H4 (cell line): ENCODE measurements at regions not wholly inside any gene's neighbourhood (a gene's known extent, or its start where the extent isn't known, plus 50 kb on each side); places are given as distances from the start of the nearest gene placed in this dataset.

Experiments
- DNase-seq: peaks from one replicate; pipeline ENCODE4 v3.0.0-alpha.2; 2015; ENCODE audit warnings: low spot score

GRCh38 chr4:41389356-41389755 is 132.6 kb downstream of the UCHL1 start:
- no peak for DNase-seq

- DNase-seq: no peak
Measured at GRCh38 chr4:41390661-41391060, 133.9 kb downstream of the UCHL1 start.

GRCh38 chr4:41391271-41391670 is 134.5 kb downstream of the UCHL1 start:
- no peak for DNase-seq

GRCh38 chr4:41394481-41394894 is 137.8 kb downstream of the UCHL1 start:
- DNase-seq: no peak

GRCh38 chr4:41396214-41396613 is 139.5 kb downstream of the UCHL1 start:
- no peak for DNase-seq

- DNase-seq: no peak
Measured at GRCh38 chr4:41396869-41397268, 140.1 kb downstream of the UCHL1 start.

GRCh38 chr4:41399231-41399630 is 138.7 kb upstream of the LIMCH1 start:
- no peak for DNase-seq

- no peak for DNase-seq
Measured at GRCh38 chr4:41400296-41400695, 137.7 kb upstream of the LIMCH1 start.

- no peak for DNase-seq
Measured at GRCh38 chr4:41405464-41406112, 132.4 kb upstream of the LIMCH1 start.

GRCh38 chr4:41406113-41406516 is 131.8 kb upstream of the LIMCH1 start:
- no peak for DNase-seq

GRCh38 chr4:41408150-41408549 is 129.8 kb upstream of the LIMCH1 start:
- DNase-seq: no peak

- no peak for DNase-seq
Measured at GRCh38 chr4:41408859-41409593, 128.9 kb upstream of the LIMCH1 start.

- DNase-seq: no peak
Measured at GRCh38 chr4:41409594-41409895, 128.4 kb upstream of the LIMCH1 start.

- peak; percentile 27 for DNase-seq
Measured at GRCh38 chr4:41410049-41410448, 127.9 kb upstream of the LIMCH1 start.

GRCh38 chr4:41413670-41414411 is 124.1 kb upstream of the LIMCH1 start:
- peak; percentile 66 for DNase-seq

- no peak for DNase-seq
Measured at GRCh38 chr4:41414412-41414779, 123.6 kb upstream of the LIMCH1 start.

GRCh38 chr4:41418444-41418843 is 119.5 kb upstream of the LIMCH1 start:
- DNase-seq: peak; percentile 76

GRCh38 chr4:41420541-41420940 is 117.4 kb upstream of the LIMCH1 start:
- DNase-seq: no peak

- no peak for DNase-seq
Measured at GRCh38 chr4:41423117-41423516, 114.8 kb upstream of the LIMCH1 start.

- no peak for DNase-seq
Measured at GRCh38 chr4:41424522-41424921, 113.4 kb upstream of the LIMCH1 start.

GRCh38 chr4:41425650-41426049 is 112.3 kb upstream of the LIMCH1 start:
- no peak for DNase-seq

GRCh38 chr4:41426539-41426938 is 111.4 kb upstream of the LIMCH1 start:
- peak; percentile 33 for DNase-seq

- no peak for DNase-seq
Measured at GRCh38 chr4:41427306-41427882, 110.6 kb upstream of the LIMCH1 start.
